ENCODE measurements at regions not wholly inside any gene's neighbourhood (a gene's known extent, or its start where the extent isn't known, plus 50 kb on each side); places are given as distances from the start of the nearest gene placed in this dataset.

DNA sequence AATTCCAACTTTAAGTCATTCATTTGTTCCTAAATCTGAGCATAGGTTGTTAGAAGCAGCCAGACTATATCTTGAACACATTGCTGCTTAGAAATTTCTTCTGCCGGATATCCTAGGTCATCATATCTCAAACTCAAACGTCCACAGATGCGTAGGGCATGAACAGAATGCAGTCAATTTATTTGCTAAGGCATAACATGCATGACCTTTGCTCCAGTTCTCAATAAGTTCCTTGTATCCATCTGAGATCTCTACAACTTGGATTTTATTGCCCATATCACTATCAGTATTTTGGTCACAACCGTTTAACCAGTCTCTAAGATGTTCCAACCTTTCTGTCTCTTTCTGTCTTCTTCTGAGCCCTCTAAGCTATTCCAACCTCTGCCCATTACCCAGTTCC is 210.9 kb upstream of the MANEA start:
- TF ChIP-seq, protein P1, sequence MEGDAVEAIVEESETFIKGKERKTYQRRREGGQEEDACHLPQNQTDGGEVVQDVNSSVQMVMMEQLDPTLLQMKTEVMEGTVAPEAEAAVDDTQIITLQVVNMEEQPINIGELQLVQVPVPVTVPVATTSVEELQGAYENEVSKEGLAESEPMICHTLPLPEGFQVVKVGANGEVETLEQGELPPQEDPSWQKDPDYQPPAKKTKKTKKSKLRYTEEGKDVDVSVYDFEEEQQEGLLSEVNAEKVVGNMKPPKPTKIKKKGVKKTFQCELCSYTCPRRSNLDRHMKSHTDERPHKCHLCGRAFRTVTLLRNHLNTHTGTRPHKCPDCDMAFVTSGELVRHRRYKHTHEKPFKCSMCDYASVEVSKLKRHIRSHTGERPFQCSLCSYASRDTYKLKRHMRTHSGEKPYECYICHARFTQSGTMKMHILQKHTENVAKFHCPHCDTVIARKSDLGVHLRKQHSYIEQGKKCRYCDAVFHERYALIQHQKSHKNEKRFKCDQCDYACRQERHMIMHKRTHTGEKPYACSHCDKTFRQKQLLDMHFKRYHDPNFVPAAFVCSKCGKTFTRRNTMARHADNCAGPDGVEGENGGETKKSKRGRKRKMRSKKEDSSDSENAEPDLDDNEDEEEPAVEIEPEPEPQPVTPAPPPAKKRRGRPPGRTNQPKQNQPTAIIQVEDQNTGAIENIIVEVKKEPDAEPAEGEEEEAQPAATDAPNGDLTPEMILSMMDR (IDR thresholded peaks at IDR 0.05; ENCODE audit: insufficient read depth, low read depth, low read length) = no peak
- TF ChIP-seq EZH2 (IDR thresholded peaks at IDR 0.05; ENCODE audit: insufficient read depth, low read length) = no peak

All from astrocyte (in vitro differentiated cells and primary cell).